GM12878 (cell line): ENCODE measurements at regions not wholly inside any gene's neighbourhood (a gene's known extent, or its start where the extent isn't known, plus 50 kb on each side); places are given as distances from the start of the nearest gene placed in this dataset.
A peak's percentile ranks its signal among the peaks of the same experiment; 100 is the strongest.

ENCODE experiments used
- ATAC-seq: fragments of 200-7000 bp; cut with Tn5 transposase; 3 replicates; pipeline ENCODE4 v1.9.1; 2020; ENCODE audit warnings: mild to moderate bottlenecking, moderate library complexity
- BruUV-seq: library from RNA; stranded (reverse); fragments of 400-500 nt; replicated peaks from 2 replicates; lab custom pipeline; 2021; lab: Mats Ljungman, UMichigan
- CTCF ChIA-PET: fragments of 300-600 bp; sonication (Branson Sonifier 250); formaldehyde crosslinking; extraction: SDS; loops from one replicate; lab custom pipeline; 2021; ENCODE audit warnings: inconsistent platforms; lab: Yijun Ruan, JAX
- POLR2A ChIA-PET: fragments of 350-600 bp; formaldehyde crosslinking; extraction: SDS; loops from one replicate; lab custom pipeline; 2021; ENCODE audit warnings: inconsistent platforms; lab: Charles Lee
- RAD21 ChIA-PET: fragments of 300-600 bp; sonication (Branson Sonifier 250); formaldehyde crosslinking; loops from one replicate; lab custom pipeline; 2023; ENCODE audit warnings: antibody characterized with exemption; ENCODE audit not compliant: unreplicated experiment; lab: Charles Lee
- SMC1A ChIA-PET: fragments of 300-600 bp; sonication (Branson Sonifier 250); formaldehyde crosslinking; loops from one replicate; lab custom pipeline; 2023; ENCODE audit not compliant: unreplicated experiment, uncharacterized antibody; lab: Charles Lee
- DNase-seq: peaks from one replicate; pipeline ENCODE4 v3.0.0-alpha.2; 2011; ENCODE audit warnings: low read depth, low spot score
- FAIRE-seq: peaks from 3 replicates; lab custom pipeline; 2011; peaks lifted over from hg19 to GRCh38; lab: Jason Lieb, UNC
- H2AFZ ChIP-seq: 2 replicates; pipeline ENCODE4 v1.6.0; 2011; ENCODE audit warnings: low read depth, low read length, control low read depth; ENCODE audit not compliant: control insufficient read depth
- H3K27ac ChIP-seq: 2 replicates; pipeline ENCODE4 v1.5.1; 2011; ENCODE audit warnings: control low read depth; ENCODE audit not compliant: control insufficient read depth, insufficient read depth
- H3K27me3 ChIP-seq, 2 experiments: replicated peaks in 1 of 2; 2 replicates each; pipeline versions ENCODE4 v1.6.0 to v1.6.1; 2011; ENCODE audit warnings: low read length in 1 of 2; ENCODE audit not compliant: control insufficient read depth in 2 of 2, insufficient read depth in 2 of 2
- H3K36me3 ChIP-seq, 2 experiments: 2 replicates each; pipeline ENCODE4 v1.5.1; 2011; ENCODE audit warnings: low read length in 1 of 2; ENCODE audit not compliant: control insufficient read depth in 2 of 2, insufficient read depth in 2 of 2
- H3K4me1 ChIP-seq: 2 replicates; pipeline ENCODE4 v1.6.1; 2011; ENCODE audit warnings: mild to moderate bottlenecking, low read length, moderate library complexity, mixed read lengths; ENCODE audit not compliant: control insufficient read depth, insufficient read depth
- H3K4me2 ChIP-seq: 2 replicates; pipeline ENCODE4 v1.6.0; 2011; ENCODE audit warnings: control low read depth; ENCODE audit not compliant: control insufficient read depth, insufficient read depth
- H3K4me3 ChIP-seq: fragments of 200-600 bp; sonication (generic); 2 replicates; pipeline ENCODE4 v1.5.1; 2016
- H3K79me2 ChIP-seq: 2 replicates; pipeline ENCODE4 v1.6.0; 2011; ENCODE audit warnings: low read length; ENCODE audit not compliant: control insufficient read depth, insufficient read depth
- H3K9ac ChIP-seq: 2 replicates; pipeline ENCODE4 v1.8.0; 2011; ENCODE audit warnings: low read length, control low read depth, mixed read lengths; ENCODE audit not compliant: control insufficient read depth, insufficient read depth
- H3K9me3 ChIP-seq: replicated peaks from 3 replicates; pipeline ENCODE4 v1.5.1; 2011; ENCODE audit warnings: mild to moderate bottlenecking, low read length; ENCODE audit not compliant: control insufficient read depth, insufficient read depth
- H4K20me1 ChIP-seq: 2 replicates; pipeline ENCODE4 v1.6.0; 2011; ENCODE audit not compliant: control insufficient read depth, insufficient read depth
- ASH2L ChIP-seq: fragments of 300-600, 200-600 bp; sonication (generic); IDR thresholded peaks from 2 replicates; pipeline ENCODE4 v1.6.1; 2017; ENCODE audit warnings: low read depth, mild to moderate bottlenecking, borderline replicate concordance
- ATF2 ChIP-seq: IDR thresholded peaks from 2 replicates; pipeline ENCODE4 v1.6.1; 2012; ENCODE audit warnings: low read length, inconsistent platforms
- BCL11A ChIP-seq: IDR thresholded peaks from 2 replicates; pipeline ENCODE4 v1.6.1; 2011; ENCODE audit warnings: low read depth, low read length
- BHLHE40 ChIP-seq, 2 experiments: fragments of 450-650 bp in 1 of 2; IDR thresholded peaks; 2 replicates each; pipeline ENCODE4 v1.6.1; 2011 to 2017; ENCODE audit warnings: low read depth in 2 of 2, borderline replicate concordance in 1 of 2, improper control_type of control experiment in 1 of 2, low read length in 1 of 2, mild to moderate bottlenecking in 1 of 2
- CUX1 ChIP-seq: IDR thresholded peaks from 2 replicates; pipeline ENCODE4 v1.6.1; 2012; ENCODE audit warnings: improper control_type of control experiment, low read depth, low read length; ENCODE audit not compliant: insufficient replicate concordance
- EED ChIP-seq: sonication (generic); IDR thresholded peaks from 2 replicates; pipeline ENCODE4 v1.6.1; 2016; ENCODE audit warnings: antibody characterized with exemption, low read depth
- EGR1 ChIP-seq, 2 experiments: IDR thresholded peaks; 1 replicate in 1 of 2; 2 replicates in 1 of 2; pipeline ENCODE4 v1.6.1; 2011 to 2012; ENCODE audit warnings: low read depth in 2 of 2, low read length in 2 of 2, borderline replicate concordance in 1 of 2, mild to moderate bottlenecking in 1 of 2, moderate library complexity in 1 of 2
- FOXM1 ChIP-seq: IDR thresholded peaks from 2 replicates; pipeline ENCODE4 v1.6.1; 2012; ENCODE audit warnings: low read depth, mild to moderate bottlenecking, inconsistent platforms, low read length, moderate library complexity
- GABPA ChIP-seq: IDR thresholded peaks from 2 replicates; pipeline ENCODE4 v1.6.1; 2014; ENCODE audit warnings: antibody characterized with exemption, low read depth, mild to moderate bottlenecking, inconsistent platforms
- IKZF2 ChIP-seq, 2 experiments: fragments of 450-650 bp; IDR thresholded peaks; 2 replicates each; pipeline ENCODE4 v1.6.1; 2017; ENCODE audit warnings: mild to moderate bottlenecking in 2 of 2, moderate library complexity in 2 of 2
- IRF4 ChIP-seq: IDR thresholded peaks from 2 replicates; pipeline ENCODE4 v1.6.1; 2011; ENCODE audit warnings: low read depth, low read length
- JUNB ChIP-seq: IDR thresholded peaks from 2 replicates; pipeline ENCODE4 v1.6.1; 2016; ENCODE audit warnings: antibody characterized with exemption, mild to moderate bottlenecking
- MTA2 ChIP-seq: fragments of 450-650 bp; IDR thresholded peaks from 2 replicates; pipeline ENCODE4 v1.6.1; 2016; ENCODE audit warnings: low read depth, mild to moderate bottlenecking, moderate library complexity
- MYB ChIP-seq: fragments of 150-350 bp; IDR thresholded peaks from 2 replicates; pipeline ENCODE4 v1.6.1; 2014; ENCODE audit warnings: mild to moderate bottlenecking, low read depth, low read length, borderline replicate concordance
- RFX5 ChIP-seq: IDR thresholded peaks from 2 replicates; pipeline ENCODE4 v1.6.1; 2011; ENCODE audit warnings: low read depth, low read length, improper control_type of control experiment
- SMAD5 ChIP-seq: IDR thresholded peaks from 2 replicates; pipeline ENCODE4 v1.6.1; 2016; ENCODE audit warnings: antibody characterized with exemption, low read depth
- SMARCA5 ChIP-seq: fragments of 450-650 bp; IDR thresholded peaks from 2 replicates; pipeline ENCODE4 v1.6.1; 2017; ENCODE audit warnings: mild to moderate bottlenecking
- SREBF1 ChIP-seq: IDR thresholded peaks from 2 replicates; pipeline ENCODE4 v1.6.1; 2012; ENCODE audit warnings: mild to moderate bottlenecking, low read length
- TBL1XR1 ChIP-seq: IDR thresholded peaks from 2 replicates; pipeline ENCODE4 v1.6.1; 2012; ENCODE audit warnings: low read depth, low read length, improper control_type of control experiment
- ZBED1 ChIP-seq: IDR thresholded peaks from 2 replicates; pipeline ENCODE4 v1.6.1; 2016; ENCODE audit warnings: borderline replicate concordance
- WGBS: methylation state at CpG from one replicate; pipeline ENCODE4 v1.1.6; 2016; ENCODE audit warnings: low lambda C conversion rate; ENCODE audit not compliant: insufficient replicate concordance, insufficient coverage; ENCODE audit errors: missing lambda C conversion rate; 5-methylcytosine and 5-hydroxymethylcytosine counted together
- in situ Hi-C: fragments of 300-500 bp; cut with MboI; formaldehyde crosslinking; loops from 9 replicates; pipeline ENCODE4 v1.14.3; 2018; ENCODE audit warnings: mixed read lengths
- intact Hi-C: fragments of 100-400 bp; cut with micrococcal nuclease; formaldehyde crosslinking; loops from one replicate; pipeline ENCODE4 v1.14.2; 2022; ENCODE audit not compliant: unreplicated experiment

- Histone ChIP-seq H3K36me3 (no peaks in the 10 kb centered on the region), H3K9me3 (peaks cover 2% of the 10 kb centered on the region; the same call in 1 of the 3 replicates), H2AFZ (peak overlapping the region; percentile 37; the same call in 1 of the 2 replicates), H3K27me3 (no peaks in the 10 kb centered on the region), H3K4me3 (no peak overlapping the region), H3K4me1 (peaks cover 11% of the 10 kb centered on the region; the same call in 1 of the 2 replicates), H3K27ac (no peak overlapping the region), H3K79me2 (no peaks in the 10 kb centered on the region), H3K9ac (no peak overlapping the region), H4K20me1 (no peaks in the 10 kb centered on the region), H3K4me2 (no peak overlapping the region)
- BruUV-seq: no TSS peak
- ChIA-PET RAD21 (interaction anchor here (1.4 to 2.2 kb wide), 3 partner anchors 19 to 63 kb away, joined by 3 to 8 read pairs (median 4); no protein-coding TSS in a partner anchor), POLR2A (no interaction called here), CTCF (interaction anchor here (1.0 kb wide), 1 partner anchor 16 kb away, joined by 3 read pairs; no protein-coding TSS in a partner anchor), SMC1A (interaction anchor here (0.8 to 2.1 kb wide), 8 partner anchors 9 to 108 kb away, joined by 3 to 9 read pairs (median 4); no protein-coding TSS in a partner anchor)
- intact Hi-C loops (no loop called here), in situ Hi-C loops (no loop called here)
- ATAC-seq (peak; percentile 74), FAIRE-seq (no peak), DNase-seq (no peak)
- WGBS: 0% methylated on average over 2 of the region's 5 CpGs
- TF ChIP-seq ASH2L (no peak), GABPA (peak; percentile 21; the same call in 1 of the 2 replicates), MTA2 (no peak), IRF4 (0 out of 2 replicates have a peak, but pooled peaks have one; percentile 26), SREBF1 (no peak), ATF2 (peak; percentile 34; the same call in 1 of the 2 replicates), ZBED1 (peak; percentile 51; the same call in 1 of the 2 replicates), EED (0 out of 2 replicates have a peak, but pooled peaks have one; percentile 45), RFX5 (no peak), EGR1 (IDR thresholded peaks at IDR 0.05; ENCODE audit: borderline replicate concordance in 1 of 2, low read depth in 2 of 2, low read length in 2 of 2) (peak in 1 of 2 experiments; percentile 21; a peak in 1 of 3 replicates), IKZF2 (IDR thresholded peaks at IDR 0.05) (peak in 1 of 2 experiments; percentile 22; a peak in 2 of 4 replicates), SMARCA5 (no peak), SMAD5 (no peak), FOXM1 (peak; percentile 72; the same call in 1 of the 2 replicates), BCL11A (peak; percentile 59; the same call in 1 of the 2 replicates), TBL1XR1 (no peak), JUNB (peak; percentile 29; the same call in 1 of the 2 replicates), MYB (no peak), BHLHE40 (IDR thresholded peaks at IDR 0.05; ENCODE audit: borderline replicate concordance in 1 of 2, low read depth in 2 of 2, low read length in 1 of 2) (no peak), CUX1 (no peak)
These were observed 56.6 kb upstream of the BET1 start for GRCh38 chr7:94060752-94061151.
